Heart left ventricle (tissue), 16 donors: ENCODE measurements at regions not wholly inside any gene's neighbourhood (a gene's known extent, or its start where the extent isn't known, plus 50 kb on each side); places are given as distances from the start of the nearest gene placed in this dataset.

ENCODE experiments used
- ATAC-seq, 4 donors: fragments of 200-7000 bp; cut with Tn5 transposase; one replicate each; pipeline ENCODE4 v1.9.1; 2020 to 2022; ENCODE audit warnings: moderate library complexity in 4 of 4, mild to moderate bottlenecking in 3 of 4, moderate number of reproducible peaks in 1 of 4
- DNase-seq, 5 donors: peaks; one replicate each; pipeline ENCODE4 v3.0.0-alpha.2; 2020
- H3K27ac ChIP-seq, 12 donors: fragments of 200-600 bp; sonication (generic) in 4 of 12; one replicate each; pipeline versions ENCODE4 v1.5.0 to v1.8.0; 2016 to 2022; ENCODE audit warnings: mild to moderate bottlenecking in 2 of 12
- H3K27me3 ChIP-seq, 9 donors: fragments of 200-600 bp; sonication (generic) in 2 of 9; one replicate each; pipeline versions ENCODE4 v1.5.1 to v1.8.0; 2016 to 2022; ENCODE audit warnings: mild to moderate bottlenecking in 3 of 9
- H3K36me3 ChIP-seq, 9 donors: fragments of 200-600 bp; sonication (generic) in 2 of 9; one replicate each; pipeline versions ENCODE4 v1.5.0 to v1.8.0; 2018 to 2022; ENCODE audit warnings: mild to moderate bottlenecking in 2 of 9
- H3K4me1 ChIP-seq, 12 donors: fragments of 200-600 bp; sonication (generic) in 4 of 12; one replicate each; pipeline versions ENCODE4 v1.5.0 to v1.8.0; 2016 to 2022; ENCODE audit warnings: mild to moderate bottlenecking in 3 of 12
- H3K4me3 ChIP-seq, 12 donors: fragments of 200-600 bp; sonication (generic) in 4 of 12; one replicate each; pipeline versions ENCODE4 v1.5.0 to v1.8.0; 2017 to 2022; ENCODE audit warnings: mild to moderate bottlenecking in 9 of 12, moderate library complexity in 4 of 12
- H3K9me3 ChIP-seq, 12 donors: fragments of 200-600 bp; sonication (generic) in 4 of 12; one replicate each; pipeline versions ENCODE4 v1.5.0 to v1.8.0; 2016 to 2022; ENCODE audit warnings: mild to moderate bottlenecking in 1 of 12
- POLR2A ChIP-seq, 2 donors: fragments of 450-650 bp; IDR thresholded peaks; one replicate each; pipeline ENCODE4 v1.6.1; 2017; ENCODE audit warnings: antibody characterized with exemption in 2 of 2, mild to moderate bottlenecking in 2 of 2, moderate library complexity in 2 of 2
- WGBS, 4 donors: extraction: QIAGEN DNeasy Blood & Tissue Kit in 2 of 4; methylation state at CpG; one replicate each; pipeline versions ENCODE4 v1.1.5 to v1.1.7; 2013 to 2018; 5-methylcytosine and 5-hydroxymethylcytosine counted together
- intact Hi-C, 10 donors: fragments of 100-400 bp; cut with DNase I; formaldehyde crosslinking; loops; one replicate each; pipeline versions ENCODE4 v1.11.1 to v1.14.2; 2022
- TF ChIP-seq, protein P1 (sequence below), 12 donors: fragments of 200-600 bp; sonication (generic) in 4 of 12; IDR thresholded peaks; one replicate each; pipeline versions ENCODE4 v1.5.0 to v1.8.0; 2018 to 2022; ENCODE audit warnings: antibody characterized with exemption in 12 of 12, mild to moderate bottlenecking in 5 of 12
- donor health status: ischemic (EF 13 %, LVEDD 7.1; RV severe dilation, severe dysfunction).
- donor health status: healthy with polysubstance abuse.
- donor health status: DM: no; HTN: yes; CAD: no.
- donor health status: DM: no; HTN: no; CAD: no.
- donor health status: ischemic (EF 25% LVEDD 6.9; RV normal size, moderate dysfunction).
- donor health status: ischemic (EF 25% LVEDD 5.7; RV mildly dilated, moderate dysfunction).
- donor health status: healthy.
- donor health status: DM: yes; HTN: yes; CAD: no.
- donor health status: ischemic (EF 35%, LVEDD 5.7; RV mildly dilated, moderate dysfunction).
- donor health status: nonischemic (EF 11% LVEDD 7.7; RV severe dilation, severe dysfunction).
- donor health status: DM: yes; HTN: yes; CAD: no.
- donor health status: PGD.
- donor health status: ischemic (EF 29% LVEDD 5.4; RV normal size, mild dysfunction).
- donor health status: nonischemic (EF 23%, LVEDD 6.1; RV moderate dilation, normal function).

DNA sequence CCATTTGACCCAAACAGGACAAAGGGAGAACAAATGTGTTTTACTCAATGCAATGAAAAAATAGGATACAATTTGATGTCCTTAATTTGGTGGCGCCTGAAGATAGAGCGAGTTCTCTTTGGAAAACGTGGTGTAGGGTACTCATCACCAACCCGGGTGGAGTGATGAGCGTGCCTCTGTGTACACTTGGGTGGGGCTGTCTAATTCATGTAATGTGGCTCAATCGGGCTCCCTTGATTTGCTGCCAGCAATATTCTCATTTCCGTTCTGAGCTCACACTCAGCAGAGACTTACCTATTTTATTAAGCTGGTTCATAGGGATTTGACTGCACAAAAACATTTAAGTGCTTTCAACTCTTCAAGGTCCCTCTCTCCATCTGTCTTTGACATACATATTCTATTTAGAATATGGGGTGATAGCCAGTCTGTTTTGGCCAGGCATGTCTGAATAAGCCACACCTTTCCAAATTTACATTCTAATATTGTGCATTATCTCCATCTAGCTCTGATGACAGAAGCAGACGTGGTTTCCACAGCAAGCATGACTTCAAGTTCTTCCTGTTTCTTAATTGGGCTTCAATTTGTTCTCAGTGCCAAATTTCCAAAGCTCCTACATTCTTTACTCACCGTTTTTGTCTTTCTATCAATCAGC is 162.5 kb downstream of the IRX2 start:
- intact Hi-C loops: no loop called here
- Histone ChIP-seq H3K4me3 (no peak overlapping the region), H3K9me3 (no peaks in the 10 kb centered on the region), H3K36me3 (no peaks in the 10 kb centered on the region), H3K27me3 (peaks cover 0 to 7% (median 0%) of the 10 kb centered on the region in 9 donors), H3K4me1 (no peaks in the 10 kb centered on the region), H3K27ac (no peak overlapping the region)
- DNase-seq (no peak), ATAC-seq (no peak)
- no peak for TF ChIP-seq POLR2A (IDR thresholded peaks at IDR 0.05)
- TF ChIP-seq, protein P1, sequence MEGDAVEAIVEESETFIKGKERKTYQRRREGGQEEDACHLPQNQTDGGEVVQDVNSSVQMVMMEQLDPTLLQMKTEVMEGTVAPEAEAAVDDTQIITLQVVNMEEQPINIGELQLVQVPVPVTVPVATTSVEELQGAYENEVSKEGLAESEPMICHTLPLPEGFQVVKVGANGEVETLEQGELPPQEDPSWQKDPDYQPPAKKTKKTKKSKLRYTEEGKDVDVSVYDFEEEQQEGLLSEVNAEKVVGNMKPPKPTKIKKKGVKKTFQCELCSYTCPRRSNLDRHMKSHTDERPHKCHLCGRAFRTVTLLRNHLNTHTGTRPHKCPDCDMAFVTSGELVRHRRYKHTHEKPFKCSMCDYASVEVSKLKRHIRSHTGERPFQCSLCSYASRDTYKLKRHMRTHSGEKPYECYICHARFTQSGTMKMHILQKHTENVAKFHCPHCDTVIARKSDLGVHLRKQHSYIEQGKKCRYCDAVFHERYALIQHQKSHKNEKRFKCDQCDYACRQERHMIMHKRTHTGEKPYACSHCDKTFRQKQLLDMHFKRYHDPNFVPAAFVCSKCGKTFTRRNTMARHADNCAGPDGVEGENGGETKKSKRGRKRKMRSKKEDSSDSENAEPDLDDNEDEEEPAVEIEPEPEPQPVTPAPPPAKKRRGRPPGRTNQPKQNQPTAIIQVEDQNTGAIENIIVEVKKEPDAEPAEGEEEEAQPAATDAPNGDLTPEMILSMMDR (IDR thresholded peaks at IDR 0.05): no peak
- WGBS, 4 donors: 60 to 75% (median 68%) methylated on average over 9 of the region's 9 CpGs

DNA sequence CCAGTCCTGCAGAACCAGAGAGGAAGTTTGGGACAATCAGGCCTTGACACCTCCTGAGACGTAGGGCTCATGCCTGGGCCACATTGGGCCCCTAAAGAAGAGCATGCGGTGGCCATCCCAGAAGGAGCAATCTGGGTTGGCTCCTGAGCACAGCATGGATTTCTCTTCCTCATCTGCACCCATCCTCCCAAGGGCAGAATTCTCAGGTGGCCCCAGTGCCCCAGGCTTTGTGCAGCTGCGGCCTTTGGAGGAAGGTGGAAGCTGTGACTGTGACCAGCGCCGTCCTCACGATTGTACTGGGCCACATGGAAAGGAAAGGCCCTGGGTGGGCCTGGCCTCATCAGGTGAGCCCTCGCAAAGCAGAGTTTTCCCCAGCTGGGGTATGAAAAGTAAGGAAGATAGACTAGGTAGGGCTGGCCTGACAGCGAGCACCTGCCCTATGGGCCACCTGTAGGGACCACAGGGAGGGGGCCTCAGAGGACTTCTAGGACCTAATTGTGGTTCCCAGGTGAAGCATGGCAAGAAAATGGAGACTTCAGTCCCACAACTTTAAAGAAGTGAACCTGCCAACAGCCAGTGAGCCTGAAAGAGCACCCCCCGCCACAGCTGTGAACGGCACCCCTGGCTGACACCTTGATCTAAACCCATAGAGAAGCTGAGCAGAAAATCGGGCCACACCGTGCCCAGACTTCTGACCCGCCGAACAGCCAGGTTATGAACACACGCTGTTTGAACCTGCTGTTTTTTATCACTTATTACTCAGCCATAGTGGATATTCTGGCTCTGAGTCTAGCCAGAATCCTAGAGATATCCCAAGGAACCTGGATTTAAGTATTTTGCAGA is 164.1 kb downstream of the IRX2 start:
- no peak overlapping the region for H3K27ac ChIP-seq
- ATAC-seq (no peak), DNase-seq (no peak)
- H3K4me1 ChIP-seq: no peaks in the 10 kb centered on the region
- H3K27me3 ChIP-seq: peaks cover 0 to 16% (median 0%) of the 10 kb centered on the region in 9 donors
- H3K9me3 ChIP-seq: no peaks in the 10 kb centered on the region
- TF ChIP-seq POLR2A (IDR thresholded peaks at IDR 0.05): no peak
- TF ChIP-seq, protein P1 (IDR thresholded peaks at IDR 0.05): no peak
- H3K36me3 ChIP-seq: no peaks in the 10 kb centered on the region
- WGBS, 4 donors: 84 to 87% (median 86%) methylated on average over 15 of the region's 15 CpGs
- intact Hi-C loops: no loop called here
- H3K4me3 ChIP-seq: no peak overlapping the region

DNA sequence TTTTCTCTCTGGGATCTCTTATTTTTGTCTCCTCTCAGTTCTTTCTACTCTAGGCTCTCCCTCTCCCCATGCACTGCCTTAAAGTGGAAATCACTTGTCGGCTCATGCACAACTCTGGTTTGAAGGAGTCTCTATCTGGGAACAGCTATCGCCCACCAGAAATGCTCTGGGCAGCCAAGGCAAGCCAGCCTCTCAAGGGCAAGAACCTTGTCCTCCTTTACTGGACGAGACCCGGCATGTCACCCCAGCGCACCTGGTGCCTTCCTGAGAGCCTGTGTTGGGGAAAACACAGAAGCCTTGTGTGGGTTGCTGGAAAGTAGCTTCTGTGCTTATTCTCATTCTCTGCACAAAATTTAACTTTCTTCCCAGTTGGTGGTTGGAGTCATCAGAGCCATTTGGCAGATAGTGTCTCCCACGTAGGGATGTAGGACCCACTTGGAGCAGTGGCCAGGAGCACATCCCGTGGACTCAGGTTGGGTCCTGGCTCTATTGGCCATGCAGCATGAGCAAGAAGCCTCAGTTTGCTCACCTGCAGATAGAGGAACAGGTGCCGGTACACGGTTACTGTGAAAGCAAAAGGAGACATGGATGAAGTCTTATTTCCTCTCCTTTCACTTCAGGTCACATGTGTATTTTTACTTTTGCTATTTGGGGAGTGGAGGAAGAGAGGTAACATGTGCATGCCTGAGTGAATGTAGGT is 165.3 kb downstream of the IRX2 start:
- Histone ChIP-seq H3K36me3 (no peaks in the 10 kb centered on the region), H3K4me1 (no peaks in the 10 kb centered on the region), H3K27ac (no peak overlapping the region), H3K9me3 (no peaks in the 10 kb centered on the region), H3K27me3 (peaks cover 0 to 22% (median 0%) of the 10 kb centered on the region in 9 donors), H3K4me3 (no peak overlapping the region)
- intact Hi-C loops: no loop called here
- ATAC-seq (no peak), DNase-seq (no peak)
- TF ChIP-seq POLR2A (IDR thresholded peaks at IDR 0.05): no peak
- TF ChIP-seq, protein P1 (IDR thresholded peaks at IDR 0.05): no peak
- 80 to 88% (median 85%) methylated on average over 9 of the region's 9 CpGs for WGBS, 4 donors
